Cardiac muscle cell (in vitro differentiated cells and primary cell): ENCODE measurements at regions not wholly inside any gene's neighbourhood (a gene's known extent, or its start where the extent isn't known, plus 50 kb on each side); places are given as distances from the start of the nearest gene placed in this dataset.

ENCODE experiments used
- DNase-seq, 2 donors: peaks; one replicate each; pipeline versions ENCODE4 v3.0.0 to v3.0.0-alpha.2; 2010 to 2017; ENCODE audit warnings: low read depth in 1 of 2, low spot score in 1 of 2
- H3K27ac ChIP-seq: fragments of 200-600 bp; sonication (generic); 2 replicates; pipeline ENCODE4 v1.5.1; 2016
- H3K27me3 ChIP-seq: fragments of 200-600 bp; sonication (generic); 2 replicates; pipeline ENCODE4 v1.6.0; 2016; ENCODE audit warnings: control low read depth
- H3K36me3 ChIP-seq: fragments of 200-600 bp; sonication (generic); 2 replicates; pipeline ENCODE4 v1.5.1; 2016; ENCODE audit warnings: control low read depth
- H3K4me1 ChIP-seq: fragments of 200-600 bp; sonication (generic); 2 replicates; pipeline ENCODE4 v1.8.1; 2017; ENCODE audit warnings: low read depth, mild to moderate bottlenecking, mixed run types
- H3K4me3 ChIP-seq: fragments of 200-600 bp; sonication (generic); 2 replicates; pipeline ENCODE4 v1.5.1; 2016; ENCODE audit warnings: mild to moderate bottlenecking
- H3K9me3 ChIP-seq: fragments of 200-600 bp; sonication (generic); 2 replicates; pipeline ENCODE4 v1.5.1; 2017; ENCODE audit warnings: low read depth, mild to moderate bottlenecking, control low read depth
- TF ChIP-seq, protein P1 (sequence below): IDR thresholded peaks from 2 replicates; pipeline ENCODE4 v1.5.1; 2012; ENCODE audit warnings: low read depth, mild to moderate bottlenecking, low read length

DNA sequence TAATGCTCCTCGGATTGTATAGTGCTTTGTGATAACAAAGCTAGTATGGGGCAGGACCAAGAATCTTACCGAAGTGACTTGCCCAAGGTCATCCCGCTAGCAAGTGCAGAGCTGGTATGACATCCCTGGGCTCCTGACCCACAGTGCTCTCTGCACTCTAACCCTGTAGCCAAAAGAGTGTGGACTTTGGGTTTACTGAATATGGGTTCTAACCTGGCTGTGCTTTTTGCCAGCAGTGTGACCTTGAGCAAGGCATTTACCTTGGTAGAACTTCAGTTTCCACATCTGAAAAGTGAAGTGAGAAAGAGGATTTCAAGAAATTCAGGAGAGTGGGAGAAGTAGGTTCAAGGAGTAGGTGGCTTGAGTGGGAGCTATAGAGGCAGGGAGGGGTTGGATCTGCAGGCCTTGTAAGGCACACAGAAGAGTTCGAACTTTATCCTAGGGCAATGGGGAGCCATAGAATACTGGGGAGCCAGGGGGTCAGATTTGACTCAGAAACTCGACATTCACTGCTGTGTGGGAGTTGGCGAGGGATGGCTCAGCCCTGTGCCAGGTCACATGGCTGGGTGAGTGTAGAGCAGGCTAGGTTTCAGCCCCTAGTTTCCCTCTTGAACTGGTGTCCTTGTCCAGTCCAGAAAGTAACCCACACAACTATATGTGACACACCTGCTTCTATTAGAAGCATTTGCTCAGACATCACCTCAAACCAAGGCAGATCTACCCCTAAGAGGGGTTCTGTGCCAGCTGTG is 91.9 kb downstream of the RPLP1 start:
- H3K36me3 ChIP-seq, result no peaks in the 10 kb centered on the region
- TF ChIP-seq, protein P1, sequence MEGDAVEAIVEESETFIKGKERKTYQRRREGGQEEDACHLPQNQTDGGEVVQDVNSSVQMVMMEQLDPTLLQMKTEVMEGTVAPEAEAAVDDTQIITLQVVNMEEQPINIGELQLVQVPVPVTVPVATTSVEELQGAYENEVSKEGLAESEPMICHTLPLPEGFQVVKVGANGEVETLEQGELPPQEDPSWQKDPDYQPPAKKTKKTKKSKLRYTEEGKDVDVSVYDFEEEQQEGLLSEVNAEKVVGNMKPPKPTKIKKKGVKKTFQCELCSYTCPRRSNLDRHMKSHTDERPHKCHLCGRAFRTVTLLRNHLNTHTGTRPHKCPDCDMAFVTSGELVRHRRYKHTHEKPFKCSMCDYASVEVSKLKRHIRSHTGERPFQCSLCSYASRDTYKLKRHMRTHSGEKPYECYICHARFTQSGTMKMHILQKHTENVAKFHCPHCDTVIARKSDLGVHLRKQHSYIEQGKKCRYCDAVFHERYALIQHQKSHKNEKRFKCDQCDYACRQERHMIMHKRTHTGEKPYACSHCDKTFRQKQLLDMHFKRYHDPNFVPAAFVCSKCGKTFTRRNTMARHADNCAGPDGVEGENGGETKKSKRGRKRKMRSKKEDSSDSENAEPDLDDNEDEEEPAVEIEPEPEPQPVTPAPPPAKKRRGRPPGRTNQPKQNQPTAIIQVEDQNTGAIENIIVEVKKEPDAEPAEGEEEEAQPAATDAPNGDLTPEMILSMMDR, result no peak
- H3K4me1 ChIP-seq, result no peaks in the 10 kb centered on the region
- peaks cover 97% of the 10 kb centered on the region for H3K27me3 ChIP-seq
- H3K4me3 ChIP-seq, result no peak overlapping the region
- DNase-seq, result no peak
- H3K27ac ChIP-seq, result no peak overlapping the region
- H3K9me3 ChIP-seq, result no peaks in the 10 kb centered on the region

DNA sequence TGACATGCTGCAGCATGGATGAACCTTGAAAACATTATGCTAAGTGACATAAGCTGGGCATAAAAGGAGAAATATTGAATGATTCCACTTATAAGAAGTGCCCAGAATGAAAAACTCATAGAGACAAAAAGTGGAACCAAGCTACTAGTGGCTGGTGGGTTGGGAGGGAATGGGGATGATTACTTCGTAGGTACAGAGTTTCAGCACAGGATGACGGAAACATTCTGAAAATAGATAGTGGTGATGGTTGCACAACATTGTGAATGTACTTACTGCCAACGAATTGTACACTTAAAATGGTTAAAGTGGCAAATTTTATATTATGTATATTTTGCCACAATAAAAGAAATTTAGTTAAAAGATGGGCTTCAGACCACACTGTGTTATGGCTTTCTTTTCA is 93.6 kb downstream of the RPLP1 start:
- Histone ChIP-seq H3K27ac (no peak overlapping the region), H3K9me3 (no peaks in the 10 kb centered on the region), H3K27me3 (peaks cover 98% of the 10 kb centered on the region), H3K36me3 (no peaks in the 10 kb centered on the region), H3K4me1 (no peaks in the 10 kb centered on the region), H3K4me3 (no peak overlapping the region)
- TF ChIP-seq, protein P1, result no peak
- DNase-seq, result peak in 1 of 2 donors; percentile 14

DNA sequence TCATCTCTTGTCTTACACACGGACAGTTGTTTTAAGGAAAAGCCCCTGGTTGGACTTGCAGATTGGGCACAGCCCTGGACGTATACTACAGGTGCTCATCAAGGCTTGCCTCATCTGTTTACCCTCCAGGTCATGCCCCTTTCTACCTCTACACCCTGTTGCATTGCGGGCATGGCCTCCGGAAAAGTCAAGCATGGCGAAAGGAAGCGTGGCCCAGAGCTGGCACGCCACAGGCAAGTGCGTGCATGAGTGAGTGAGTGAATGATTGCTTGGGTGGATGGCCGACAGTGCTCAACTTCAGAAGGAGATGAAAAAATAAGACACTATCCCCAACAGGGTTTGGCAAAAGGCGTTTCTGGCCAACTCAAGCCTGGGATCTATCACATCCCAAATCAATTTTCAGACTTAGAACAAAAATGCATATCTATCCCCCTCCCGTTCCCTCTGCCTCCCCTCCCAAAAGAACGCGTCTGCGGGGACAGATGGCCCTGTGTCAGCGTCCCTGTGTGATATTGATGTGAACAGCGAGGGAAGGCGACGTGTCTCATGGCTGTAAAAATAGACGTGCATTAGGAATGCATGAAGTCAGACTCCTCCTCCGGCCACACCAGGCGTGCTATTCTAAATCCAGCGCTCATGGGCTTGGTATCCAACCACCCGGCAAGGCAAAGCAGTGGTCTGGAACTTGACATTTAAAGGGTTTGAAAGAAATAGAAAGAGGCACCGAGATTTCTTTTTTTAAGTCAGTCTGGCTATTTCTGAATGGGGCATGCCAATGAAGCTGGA is 96.0 kb downstream of the RPLP1 start:
- no peak for DNase-seq
- Histone ChIP-seq H3K27me3 (peaks cover 99% of the 10 kb centered on the region), H3K9me3 (no peaks in the 10 kb centered on the region), H3K4me1 (no peaks in the 10 kb centered on the region), H3K27ac (no peak overlapping the region), H3K36me3 (no peaks in the 10 kb centered on the region), H3K4me3 (no peak overlapping the region)
- TF ChIP-seq, protein P1, result no peak

- Histone ChIP-seq H3K4me1 (no peaks in the 10 kb centered on the region), H3K27me3 (peaks cover 98% of the 10 kb centered on the region), H3K9me3 (no peaks in the 10 kb centered on the region), H3K36me3 (no peaks in the 10 kb centered on the region), H3K4me3 (no peak overlapping the region), H3K27ac (no peak overlapping the region)
- TF ChIP-seq, protein P1, result no peak
- DNase-seq, result no peak
Observed at GRCh38 chr15:69551391-69552056, 98.9 kb downstream of the RPLP1 start.

- TF ChIP-seq, protein P1, result no peak
- DNase-seq, result no peak
- H3K9me3 ChIP-seq, result no peaks in the 10 kb centered on the region
- no peaks in the 10 kb centered on the region for H3K36me3 ChIP-seq
- no peak overlapping the region for H3K27ac ChIP-seq
- H3K4me1 ChIP-seq, result no peaks in the 10 kb centered on the region
- H3K27me3 ChIP-seq, result peaks cover 97% of the 10 kb centered on the region
- H3K4me3 ChIP-seq, result no peak overlapping the region
Observed at GRCh38 chr15:69552057-69552815, 99.6 kb downstream of the RPLP1 start.
